ENCODE measurements at regions not wholly inside any gene's neighbourhood (a gene's known extent, or its start where the extent isn't known, plus 50 kb on each side); places are given as distances from the start of the nearest gene placed in this dataset.

- TF ChIP-seq MITF (IDR thresholded peaks at IDR 0.05), result no peak
These were observed 880.2 kb downstream of the TSN start (continued) for GRCh38 chr2:122635686-122636085.

- ChIA-PET POLR2A (no interaction called here), CTCF (ENCODE audit: low intra/inter-chr PET ratio) (no interaction called here)
- Histone ChIP-seq H3K4me1 (replicated peaks in 1 of 2; ENCODE audit: control insufficient read depth in 2 of 2, insufficient read depth in 2 of 2, low read length in 2 of 2) (no peaks in the 10 kb centered on the region), H3K79me2 (ENCODE audit: control insufficient read depth, insufficient read depth, low read length) (no peaks in the 10 kb centered on the region), H4K20me1 (replicated peaks; ENCODE audit: control insufficient read depth, insufficient read depth, low read length) (no peaks in the 10 kb centered on the region), H2AFZ (ENCODE audit: low read depth, low read length) (no peak overlapping the region), H3K9me1 (ENCODE audit: control insufficient read depth, insufficient read depth, low read length) (no peaks in the 10 kb centered on the region), H3K9ac (ENCODE audit: insufficient read depth in 1 of 2, low read depth in 2 of 2, low read length in 2 of 2) (no peak overlapping the region), H3K4me2 (ENCODE audit: insufficient read depth, low read length) (no peak overlapping the region), H3K9me3 (replicated peaks; ENCODE audit: control insufficient read depth, insufficient read depth, low read depth, low read length) (no peaks in the 10 kb centered on the region), H3K27ac (ENCODE audit: extremely low read depth, low read depth, low read length) (no peak overlapping the region), H3K4me3 (no peak overlapping the region), H3K27me3 (ENCODE audit: control insufficient read depth in 2 of 2, insufficient read depth in 2 of 2, low read length in 2 of 2) (no peaks in the 10 kb centered on the region), H3K36me3 (ENCODE audit: control insufficient read depth, insufficient read depth, low read length) (no peaks in the 10 kb centered on the region)
- no TSS peak for BruUV-seq (replicated peaks)
- DNase-seq (ENCODE audit: extremely low read depth in 1 of 4, low spot score in 3 of 4) (no peak), ATAC-seq (no peak), FAIRE-seq (no peak)
- in situ Hi-C loops (cut with MboI), result no loop called here
- intact Hi-C loops (cut with micrococcal nuclease), result no loop called here
- TF ChIP-seq GABPB2 (CRISPR knock-in tag; conservative IDR thresholded peaks at IDR 0.05) (no peak), CREB3 (tag; conservative IDR thresholded peaks at IDR 0.05; ENCODE audit: low read depth) (no peak), TCFL5 (CRISPR knock-in tag; conservative IDR thresholded peaks at IDR 0.05) (no peak), ZNF274 (IDR thresholded peaks at IDR 0.05; ENCODE audit: borderline replicate concordance, low read depth, low read length) (no peak), ATF2 (CRISPR knock-in tag; IDR thresholded peaks at IDR 0.05) (no peak), MTA2 (IDR thresholded peaks at IDR 0.05; ENCODE audit: low read depth) (no peak), HOMEZ (CRISPR knock-in tag; IDR thresholded peaks at IDR 0.05) (no peak), ZBTB9 (CRISPR knock-in tag; IDR thresholded peaks at IDR 0.05) (no peak), BRF2 (IDR thresholded peaks at IDR 0.05; ENCODE audit: borderline replicate concordance, insufficient read depth, insufficient read length) (no peak), C11orf30 (IDR thresholded peaks at IDR 0.05; ENCODE audit: low read depth) (no peak), KLF1 (tag; IDR thresholded peaks at IDR 0.05) (no peak), SREBF2 (CRISPR knock-in tag; IDR thresholded peaks at IDR 0.05) (no peak), NR2C2 (CRISPR knock-in tag; IDR thresholded peaks at IDR 0.05) (no peak), NR2C2 (tag; IDR thresholded peaks at IDR 0.05) (no peak)
These were observed 880.6 kb downstream of the TSN start for GRCh38 chr2:122636097-122636496.
